ENCODE measurements at regions not wholly inside any gene's neighbourhood (a gene's known extent, or its start where the extent isn't known, plus 50 kb on each side); places are given as distances from the start of the nearest gene placed in this dataset.

GRCh38 chr15:24784506-24784905, 108.9 kb downstream of the NPAP1 start (continued):
- no peak for TF ChIP-seq NANOG (IDR thresholded peaks at IDR 0.05; ENCODE audit: insufficient read depth, low read depth, low read length, poor library complexity, severe bottlenecking)
- no peak for TF ChIP-seq USF2 (IDR thresholded peaks at IDR 0.05; ENCODE audit: low read length)
- no peak for TF ChIP-seq KDM4A (IDR thresholded peaks at IDR 0.05; ENCODE audit: low read depth, low read length, severe bottlenecking)
- TF ChIP-seq SRF (IDR thresholded peaks at IDR 0.05; ENCODE audit: low read depth, low read length): no peak
- TF ChIP-seq NRF1 (IDR thresholded peaks at IDR 0.05; ENCODE audit: low read depth, low read length): no peak
- no peak for TF ChIP-seq YY1 (IDR thresholded peaks at IDR 0.05; ENCODE audit: low read depth, low read length)
